Liver (tissue), 8 donors: ENCODE measurements at regions not wholly inside any gene's neighbourhood (a gene's known extent, or its start where the extent isn't known, plus 50 kb on each side); places are given as distances from the start of the nearest gene placed in this dataset.

Experiments used
- DNase-seq: peaks from one replicate; pipeline ENCODE4 v3.0.0-alpha.2; 2017; ENCODE audit warnings: low spot score
- H3K27ac ChIP-seq, 2 donors: one replicate each; pipeline ENCODE4 v1.7.0; 2013; ENCODE audit warnings: inconsistent platforms in 2 of 2, low read length in 2 of 2, control low read depth in 1 of 2, low read depth in 1 of 2, mild to moderate bottlenecking in 1 of 2
- H3K27me3 ChIP-seq, 4 donors: one replicate each; pipeline versions ENCODE4 v1.6.1 to v1.7.0; 2013; ENCODE audit warnings: low read length in 3 of 4, inconsistent platforms in 1 of 4, mild to moderate bottlenecking in 1 of 4, moderate library complexity in 1 of 4; ENCODE audit not compliant: control insufficient read depth in 4 of 4, insufficient read depth in 4 of 4
- H3K36me3 ChIP-seq, 4 donors: one replicate each; pipeline versions ENCODE4 v1.6.1 to v1.7.0; 2013; ENCODE audit warnings: low read length in 3 of 4, mild to moderate bottlenecking in 3 of 4, low read depth in 1 of 4, moderate library complexity in 1 of 4; ENCODE audit not compliant: control insufficient read depth in 4 of 4, insufficient read depth in 3 of 4
- H3K4me1 ChIP-seq, 4 donors: one replicate each; pipeline versions ENCODE4 v1.6.1 to v1.7.0; 2013; ENCODE audit warnings: low read length in 3 of 4, mild to moderate bottlenecking in 3 of 4, moderate library complexity in 1 of 4; ENCODE audit not compliant: control insufficient read depth in 4 of 4, insufficient read depth in 4 of 4
- H3K4me3 ChIP-seq, 3 donors: one replicate each; pipeline versions ENCODE4 v1.6.1 to v1.7.0; 2013; ENCODE audit warnings: low read length in 3 of 3, control low read depth in 1 of 3, low read depth in 1 of 3, mild to moderate bottlenecking in 1 of 3
- H3K9ac ChIP-seq, 2 donors: one replicate each; pipeline ENCODE4 v1.7.0; 2013; ENCODE audit warnings: low read length in 2 of 2, mild to moderate bottlenecking in 2 of 2, moderate library complexity in 2 of 2, control low read depth in 1 of 2, low read depth in 1 of 2
- H3K9me3 ChIP-seq, 4 donors: one replicate each; pipeline versions ENCODE4 v1.6.1 to v1.7.0; 2013; ENCODE audit warnings: low read length in 3 of 4; ENCODE audit not compliant: control insufficient read depth in 4 of 4
- ATF3 ChIP-seq: IDR thresholded peaks from 2 replicates; pipeline ENCODE4 v1.6.1; 2016; ENCODE audit warnings: antibody characterized with exemption
- CTCF ChIP-seq: fragments of 150-350 bp; IDR thresholded peaks from 2 replicates; pipeline ENCODE4 v1.5.1; 2017; ENCODE audit warnings: improper control_type of control experiment, low read depth, low read length; ENCODE audit not compliant: missing input control
- EGR1 ChIP-seq, 2 donors: IDR thresholded peaks; 2 replicates each; pipeline ENCODE4 v1.6.1; 2016 to 2018; ENCODE audit warnings: antibody characterized with exemption in 2 of 2, low read depth in 2 of 2
- FOXA2 ChIP-seq: IDR thresholded peaks from 2 replicates; pipeline ENCODE4 v1.6.1; 2016; ENCODE audit warnings: antibody characterized with exemption
- GABPA ChIP-seq, 2 donors: IDR thresholded peaks in 1 of 2; conservative IDR thresholded peaks in 1 of 2; 2 replicates each; pipeline ENCODE4 v1.6.1; 2016; ENCODE audit warnings: antibody characterized with exemption in 2 of 2, mild to moderate bottlenecking in 1 of 2, moderate library complexity in 1 of 2
- HNF4A ChIP-seq, 2 donors: conservative IDR thresholded peaks; 2 replicates each; pipeline ENCODE4 v1.6.1; 2016; ENCODE audit warnings: antibody characterized with exemption in 2 of 2, mild to moderate bottlenecking in 2 of 2
- JUND ChIP-seq, 2 donors: IDR thresholded peaks; 2 replicates each; pipeline ENCODE4 v1.6.1; 2016; ENCODE audit warnings: antibody characterized with exemption in 2 of 2
- NR2F2 ChIP-seq: IDR thresholded peaks from 2 replicates; pipeline ENCODE4 v1.6.1; 2016; ENCODE audit warnings: antibody characterized with exemption
- RAD21 ChIP-seq, 2 donors: IDR thresholded peaks; 2 replicates each; pipeline ENCODE4 v1.6.1; 2016; ENCODE audit warnings: antibody characterized with exemption in 2 of 2, mild to moderate bottlenecking in 2 of 2
- REST ChIP-seq: IDR thresholded peaks from 2 replicates; pipeline ENCODE4 v1.6.1; 2016; ENCODE audit warnings: antibody characterized with exemption, mild to moderate bottlenecking
- RXRA ChIP-seq, 2 donors: IDR thresholded peaks; 2 replicates each; pipeline ENCODE4 v1.6.1; 2017 to 2018; ENCODE audit warnings: antibody characterized with exemption in 2 of 2, mild to moderate bottlenecking in 1 of 2
- SP1 ChIP-seq: IDR thresholded peaks from 2 replicates; pipeline ENCODE4 v1.6.1; 2018; ENCODE audit warnings: antibody characterized with exemption, mild to moderate bottlenecking
- TAF1 ChIP-seq: conservative IDR thresholded peaks from 2 replicates; pipeline ENCODE4 v1.6.1; 2016; ENCODE audit warnings: antibody characterized with exemption, mild to moderate bottlenecking
- YY1 ChIP-seq: IDR thresholded peaks from 2 replicates; pipeline ENCODE4 v1.6.1; 2016; ENCODE audit warnings: antibody characterized with exemption, mild to moderate bottlenecking
- ZBTB33 ChIP-seq: IDR thresholded peaks from 2 replicates; pipeline ENCODE4 v1.6.1; 2016; ENCODE audit warnings: antibody characterized with exemption
- WGBS: extraction: QIAGEN DNeasy Blood & Tissue Kit; methylation state at CpG from one replicate; pipeline ENCODE4 v1.1.7; 2013; 5-methylcytosine and 5-hydroxymethylcytosine counted together
- donor health status: healthy.
- donor health status: healthy.
- donor health status: healthy.
- donor health status: healthy.
- donor health status: healthy.

GRCh38 chr15:31273258-31273941 is 53.2 kb upstream of the KLF13 start:
- TF ChIP-seq ATF3 (no peak), HNF4A (conservative IDR thresholded peaks at IDR 0.05) (no peak), TAF1 (no peak), NR2F2 (no peak), CTCF (no peak), SP1 (no peak), GABPA (IDR thresholded peaks at IDR 0.05 in 1 of 2, conservative IDR thresholded peaks at IDR 0.05 in 1 of 2) (no peak), JUND (IDR thresholded peaks at IDR 0.05) (no peak), REST (no peak)
- Histone ChIP-seq H3K9me3 (no peaks in the 10 kb centered on the region), H3K27ac (no peak overlapping the region), H3K9ac (no peak overlapping the region), H3K4me1 (no peaks in the 10 kb centered on the region), H3K27me3 (no peaks in the 10 kb centered on the region), H3K36me3 (no peaks in the 10 kb centered on the region), H3K4me3 (no peak overlapping the region)
- DNase-seq: peak; percentile 35
- 92% methylated on average over 20 of the region's 20 CpGs for WGBS

GRCh38 chr15:31274496-31275330 is 51.9 kb upstream of the KLF13 start:
- TF ChIP-seq ZBTB33: no peak
- TF ChIP-seq JUND (IDR thresholded peaks at IDR 0.05): no peak
- TF ChIP-seq ATF3: no peak
- TF ChIP-seq SP1: no peak
- TF ChIP-seq EGR1 (IDR thresholded peaks at IDR 0.05; ENCODE audit: low read depth in 2 of 2): no peak
- TF ChIP-seq RAD21 (IDR thresholded peaks at IDR 0.05): no peak
- TF ChIP-seq REST: no peak
- no peak for TF ChIP-seq RXRA (IDR thresholded peaks at IDR 0.05)
- no peak for TF ChIP-seq FOXA2
- no peak for TF ChIP-seq HNF4A (conservative IDR thresholded peaks at IDR 0.05)
- TF ChIP-seq YY1: no peak
- no peak for TF ChIP-seq TAF1
- TF ChIP-seq GABPA (IDR thresholded peaks at IDR 0.05 in 1 of 2, conservative IDR thresholded peaks at IDR 0.05 in 1 of 2): no peak
- H3K27ac ChIP-seq: no peak overlapping the region
- H3K4me1 ChIP-seq: peaks cover 3 to 13% (median 9%) of the 10 kb centered on the region in 4 donors
- WGBS: 83% methylated on average over 14 of the region's 14 CpGs
- no peak overlapping the region for H3K9ac ChIP-seq
- H3K36me3 ChIP-seq: no peaks in the 10 kb centered on the region
- no peak overlapping the region for H3K4me3 ChIP-seq
- peak; percentile 39 for DNase-seq
- no peaks in the 10 kb centered on the region for H3K9me3 ChIP-seq
- H3K27me3 ChIP-seq: no peaks in the 10 kb centered on the region
